Ectodermal cell (in vitro differentiated cells): ENCODE measurements at regions not wholly inside any gene's neighbourhood (a gene's known extent, or its start where the extent isn't known, plus 50 kb on each side); places are given as distances from the start of the nearest gene placed in this dataset.

Source experiments
- H3K27ac ChIP-seq: 2 replicates; pipeline ENCODE4 v1.7.0; 2013; ENCODE audit warnings: mild to moderate bottlenecking, low read depth, low read length; ENCODE audit not compliant: insufficient read depth, poor library complexity, severe bottlenecking
- H3K27me3 ChIP-seq: 2 replicates; pipeline ENCODE4 v1.7.0; 2013; ENCODE audit warnings: mild to moderate bottlenecking, low read length; ENCODE audit not compliant: insufficient read depth, control insufficient read depth, poor library complexity, severe bottlenecking
- H3K36me3 ChIP-seq: one replicate; pipeline ENCODE4 v1.7.0; 2013; ENCODE audit warnings: low read length; ENCODE audit not compliant: control insufficient read depth, insufficient read depth
- H3K4me1 ChIP-seq: one replicate; pipeline ENCODE4 v1.7.0; 2013; ENCODE audit warnings: low read length; ENCODE audit not compliant: control insufficient read depth, insufficient read depth
- H3K4me3 ChIP-seq: 2 replicates; pipeline ENCODE4 v1.7.0; 2013; ENCODE audit warnings: low read depth, low read length, control low read depth; ENCODE audit not compliant: insufficient read depth
- H3K9me3 ChIP-seq: 2 replicates; pipeline ENCODE4 v1.7.0; 2013; ENCODE audit warnings: mild to moderate bottlenecking, low read length, moderate library complexity; ENCODE audit not compliant: control insufficient read depth
- WGBS, 2 experiments: methylation state at CpG; one replicate each; pipeline ENCODE4 v1.1.7; 2013; ENCODE audit warnings: missing lambda C conversion rate in 2 of 2; 5-methylcytosine and 5-hydroxymethylcytosine counted together

DNA sequence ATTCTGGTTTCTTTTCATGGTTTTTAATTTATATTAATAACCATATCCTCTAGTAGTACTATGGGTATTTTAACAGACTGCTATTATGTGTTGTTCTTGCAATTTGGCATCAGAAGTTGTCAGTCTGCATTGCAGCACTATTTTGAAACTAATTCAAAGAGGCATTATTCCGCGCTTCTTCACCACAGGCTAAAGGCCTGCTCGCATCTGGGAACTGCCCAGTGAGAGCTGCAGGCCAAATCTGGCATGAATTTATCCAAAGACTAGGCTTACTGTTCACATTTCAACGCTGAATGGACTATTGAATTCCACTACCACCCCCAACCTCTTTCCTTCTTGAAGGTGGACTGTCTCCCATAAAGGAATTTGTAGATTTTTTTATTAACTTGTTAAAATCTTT is 310.4 kb upstream of the NR2F2 start:
- Histone ChIP-seq H3K4me1 (peaks cover 9% of the 10 kb centered on the region), H3K27me3 (no peaks in the 10 kb centered on the region), H3K9me3 (peaks cover 2% of the 10 kb centered on the region), H3K4me3 (no peak overlapping the region), H3K27ac (peak overlapping the region; percentile 16), H3K36me3 (no peaks in the 10 kb centered on the region)
- 89 to 92% methylated on average over 4 of the region's 4 CpGs for WGBS, 2 experiments

DNA sequence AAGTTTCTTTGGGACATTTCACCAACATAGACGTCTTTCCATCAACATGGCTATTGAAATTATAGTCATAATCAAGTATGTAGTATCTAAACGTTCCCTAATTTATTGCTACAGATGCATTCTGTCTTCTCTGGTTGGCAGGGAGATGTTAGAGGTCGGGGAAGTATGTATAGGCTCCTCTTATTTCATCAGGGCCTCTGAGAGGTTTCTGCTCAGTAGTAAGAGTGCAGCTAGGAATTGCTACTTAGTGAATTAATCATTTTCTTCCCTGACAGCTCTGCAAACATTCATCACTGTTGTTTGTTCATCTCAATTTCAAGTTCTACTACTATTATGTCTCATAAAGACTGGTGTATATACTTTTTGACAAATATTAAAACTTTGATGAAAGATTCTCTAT is 309.7 kb upstream of the NR2F2 start:
- peaks cover 9% of the 10 kb centered on the region for H3K4me1 ChIP-seq

DNA sequence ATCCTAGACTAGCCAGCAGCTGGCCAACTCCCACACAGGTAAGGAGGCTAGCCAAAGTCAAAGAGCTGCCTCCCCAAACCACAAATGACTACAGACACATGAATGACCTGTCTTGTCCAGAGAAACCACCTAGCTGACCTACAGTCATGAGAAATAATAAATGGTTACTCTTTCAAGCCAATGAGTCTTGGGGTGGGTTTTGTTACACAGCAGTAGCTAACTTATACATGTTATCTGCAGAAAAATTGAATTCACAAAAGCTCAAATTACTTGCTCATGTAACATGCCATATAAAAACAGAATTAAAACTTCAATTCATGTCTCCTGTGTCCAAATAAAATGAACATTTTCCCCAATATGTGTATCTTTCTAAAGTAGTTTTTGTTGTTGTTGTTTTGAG is 307.4 kb upstream of the NR2F2 start:
- Histone ChIP-seq H3K4me1 (peaks cover 9% of the 10 kb centered on the region), H3K9me3 (peaks cover 2% of the 10 kb centered on the region), H3K4me3 (no peak overlapping the region)

More for the DNA sequence above, 309.7 kb upstream of the NR2F2 start:
- H3K36me3 ChIP-seq: no peaks in the 10 kb centered on the region
- WGBS, 2 experiments: 67 to 72% methylated on average over 1 to 3 of the region's 3 CpGs
- H3K9me3 ChIP-seq: peaks cover 2% of the 10 kb centered on the region
- H3K27ac ChIP-seq: no peak overlapping the region
- no peak overlapping the region for H3K4me3 ChIP-seq
- no peaks in the 10 kb centered on the region for H3K27me3 ChIP-seq

DNA sequence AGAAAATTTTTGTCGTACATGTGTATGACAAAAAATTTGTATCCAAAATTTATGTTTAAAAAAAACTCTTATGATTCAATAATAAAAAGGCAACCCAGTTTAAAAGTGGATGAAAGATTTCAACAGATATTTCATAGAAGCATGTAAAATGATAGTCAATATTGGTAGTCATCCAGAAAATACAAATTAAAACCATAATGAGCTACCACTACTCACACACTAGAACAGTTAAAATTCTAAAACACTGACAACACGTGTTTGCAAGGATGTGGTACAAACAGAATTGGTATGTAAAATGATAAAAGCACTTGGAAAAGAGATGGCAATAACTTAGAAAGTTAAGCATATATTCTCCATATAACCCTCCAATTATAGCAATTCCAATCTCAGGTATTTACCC is 303.0 kb upstream of the NR2F2 start:
- H3K27me3 ChIP-seq: no peaks in the 10 kb centered on the region
- 80% methylated on average over 1 of the region's 2 CpGs; no CpG with 5 or more reads in 1 of the 2 experiments for WGBS, 2 experiments

More for the DNA sequence above, 307.4 kb upstream of the NR2F2 start:
- H3K27me3 ChIP-seq: no peaks in the 10 kb centered on the region
- H3K36me3 ChIP-seq: no peaks in the 10 kb centered on the region
- H3K27ac ChIP-seq: no peak overlapping the region

DNA sequence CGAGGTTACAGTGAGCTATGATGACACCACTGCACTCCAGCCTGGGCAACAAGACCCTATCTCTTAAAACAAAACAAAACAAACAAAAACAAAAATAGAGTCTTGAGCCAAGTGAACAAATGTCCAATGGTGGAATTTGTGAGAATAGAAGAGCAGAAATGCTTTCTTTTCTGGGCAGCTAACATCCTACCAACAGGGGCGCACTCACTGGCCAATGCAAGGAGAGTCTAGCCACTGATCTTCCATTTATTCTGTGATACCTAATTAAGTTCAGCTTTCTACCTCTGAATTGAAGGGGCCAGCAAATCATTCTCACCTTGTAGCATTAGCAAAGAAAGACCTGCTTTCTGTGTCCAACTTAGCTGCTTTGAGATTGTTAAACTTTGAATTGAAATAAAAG is 301.9 kb upstream of the NR2F2 start:
- Histone ChIP-seq H3K4me1 (no peaks in the 10 kb centered on the region), H3K27me3 (no peaks in the 10 kb centered on the region), H3K9me3 (no peaks in the 10 kb centered on the region), H3K36me3 (no peaks in the 10 kb centered on the region), H3K27ac (no peak overlapping the region), H3K4me3 (no peak overlapping the region)
- 94 to 97% methylated on average over 2 of the region's 2 CpGs for WGBS, 2 experiments

More for the DNA sequence above, 303.0 kb upstream of the NR2F2 start:
- Histone ChIP-seq H3K4me3 (no peak overlapping the region), H3K36me3 (no peaks in the 10 kb centered on the region), H3K9me3 (peaks cover 2% of the 10 kb centered on the region), H3K4me1 (no peaks in the 10 kb centered on the region), H3K27ac (no peak overlapping the region)

DNA sequence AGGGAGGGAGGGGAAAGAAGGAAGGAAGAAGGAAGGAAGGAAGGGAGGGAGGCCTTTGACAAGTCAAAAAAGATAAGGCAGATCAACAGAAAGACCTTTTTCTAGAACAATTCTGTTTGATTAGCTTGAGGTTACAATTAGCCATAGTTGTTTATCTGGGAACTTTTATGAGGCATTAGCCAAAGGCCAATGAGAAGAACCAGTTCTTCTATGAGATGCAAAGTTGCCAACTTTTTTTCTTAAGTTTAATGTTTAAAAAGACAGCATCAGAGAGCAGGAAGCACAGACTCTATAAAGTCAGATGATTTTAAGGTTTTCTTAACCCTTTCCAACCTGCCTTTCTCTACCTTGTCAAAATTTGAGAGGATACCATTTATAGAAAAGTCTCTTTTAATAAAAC is 301.3 kb upstream of the NR2F2 start:
- H3K4me1 ChIP-seq: no peaks in the 10 kb centered on the region
- H3K36me3 ChIP-seq: no peaks in the 10 kb centered on the region
- H3K9me3 ChIP-seq: no peaks in the 10 kb centered on the region
- H3K27me3 ChIP-seq: no peaks in the 10 kb centered on the region
- H3K4me3 ChIP-seq: no peak overlapping the region
- H3K27ac ChIP-seq: no peak overlapping the region

DNA sequence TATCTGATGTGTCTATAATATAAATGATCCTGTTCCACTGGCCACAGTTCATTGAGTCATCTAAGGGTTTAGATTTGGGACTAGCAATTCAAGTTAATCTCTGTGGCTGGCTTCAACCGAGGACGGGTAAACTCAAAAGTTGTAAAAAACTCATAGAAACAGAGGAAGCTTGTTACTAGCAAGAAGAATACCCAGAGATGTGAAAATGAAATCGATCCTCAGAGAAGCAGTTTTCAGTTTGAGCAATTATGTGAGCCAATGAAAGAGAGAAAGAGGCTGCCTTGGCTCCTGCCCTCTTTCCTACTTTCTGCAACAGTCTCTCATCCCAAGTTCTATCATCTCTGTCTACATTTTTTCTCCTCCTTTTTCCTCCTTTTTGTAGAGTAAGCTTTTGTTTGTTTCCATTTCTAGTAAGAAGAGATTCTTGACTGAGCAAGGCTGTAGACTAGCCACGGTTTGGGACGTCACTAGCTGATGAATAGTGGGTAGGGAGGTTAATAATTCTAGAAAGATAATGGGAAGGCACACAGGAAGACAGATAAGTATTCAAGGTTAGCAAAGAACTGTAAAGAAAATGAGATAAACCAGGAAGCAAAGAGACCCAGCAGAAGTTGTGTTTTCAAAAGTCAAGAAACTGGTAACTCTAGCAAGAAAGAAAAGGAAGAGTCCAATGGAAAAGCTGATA is 298.9 kb upstream of the NR2F2 start:
- WGBS, 2 experiments: 96 to 97% methylated on average over 5 of the region's 5 CpGs
- Histone ChIP-seq H3K4me3 (no peak overlapping the region), H3K9me3 (no peaks in the 10 kb centered on the region), H3K36me3 (no peaks in the 10 kb centered on the region), H3K4me1 (peaks cover 14% of the 10 kb centered on the region), H3K27ac (no peak overlapping the region), H3K27me3 (no peaks in the 10 kb centered on the region)

DNA sequence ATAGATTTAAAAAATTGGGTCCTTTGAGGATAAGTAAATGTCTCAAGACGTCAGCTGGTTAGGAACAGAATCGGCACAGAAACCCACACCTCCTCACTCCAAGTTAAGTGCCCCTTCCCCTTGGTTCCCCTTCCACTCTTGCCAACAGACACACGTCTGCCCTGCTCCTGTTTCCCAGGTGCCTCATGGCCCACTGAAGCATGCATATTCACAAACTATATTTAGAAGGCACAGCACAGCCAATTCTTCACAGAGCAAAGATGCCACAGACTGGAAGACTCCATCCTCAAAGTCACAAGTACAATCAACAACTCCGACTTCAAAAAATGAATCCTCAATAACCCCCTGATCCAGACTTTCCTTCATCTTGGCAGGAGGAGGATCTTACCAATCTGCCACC is 295.4 kb upstream of the NR2F2 start:
- no peak overlapping the region for H3K4me3 ChIP-seq
- no peaks in the 10 kb centered on the region for H3K9me3 ChIP-seq
- no peak overlapping the region for H3K27ac ChIP-seq
- H3K4me1 ChIP-seq: peaks cover 31% of the 10 kb centered on the region
- no peaks in the 10 kb centered on the region for H3K27me3 ChIP-seq
- no peaks in the 10 kb centered on the region for H3K36me3 ChIP-seq
- 91 to 92% methylated on average over 4 of the region's 4 CpGs for WGBS, 2 experiments

DNA sequence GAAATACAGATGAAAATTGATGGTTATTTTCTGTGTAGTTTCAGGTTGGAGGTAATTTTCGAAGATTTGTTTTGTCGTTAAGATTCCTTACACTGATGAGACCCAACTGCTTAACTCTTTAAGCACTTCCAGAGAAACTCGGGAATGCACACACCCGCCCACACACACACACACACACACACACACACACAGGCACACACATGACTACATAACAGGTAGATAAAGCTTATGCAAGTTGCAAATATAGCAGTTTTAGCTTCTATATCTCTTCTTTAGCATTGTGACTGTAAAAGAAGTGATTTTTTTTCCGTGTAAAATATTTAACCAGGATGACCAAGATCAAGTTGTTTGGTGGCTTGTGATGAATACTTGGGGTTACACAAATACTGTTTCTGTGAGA is 294.9 kb upstream of the NR2F2 start:
- Histone ChIP-seq H3K4me1 (peaks cover 31% of the 10 kb centered on the region), H3K9me3 (no peaks in the 10 kb centered on the region), H3K27me3 (no peaks in the 10 kb centered on the region), H3K36me3 (no peaks in the 10 kb centered on the region), H3K27ac (no peak overlapping the region), H3K4me3 (no peak overlapping the region)
- 88 to 92% methylated on average over 5 of the region's 5 CpGs for WGBS, 2 experiments

DNA sequence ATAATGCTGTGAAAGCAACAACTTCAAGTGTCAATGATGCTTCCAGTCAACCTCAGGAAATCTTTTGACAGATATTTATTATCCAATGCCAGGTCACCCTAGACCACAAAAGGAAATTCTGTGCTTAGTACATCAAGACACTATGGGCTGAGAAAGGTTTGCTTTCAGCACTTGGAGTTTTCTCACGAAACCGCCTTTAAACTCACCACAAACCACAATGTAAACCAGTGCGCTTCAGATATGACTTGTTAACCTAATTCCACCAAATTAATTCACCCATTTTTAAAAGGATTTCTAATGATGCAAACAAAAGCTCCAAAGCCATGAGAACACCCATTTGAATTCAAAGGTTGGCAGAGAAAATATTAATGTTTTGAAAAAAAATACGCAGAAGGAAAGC is 292.9 kb upstream of the NR2F2 start:
- no peaks in the 10 kb centered on the region for H3K9me3 ChIP-seq
- H3K36me3 ChIP-seq: no peaks in the 10 kb centered on the region
- no peak overlapping the region for H3K27ac ChIP-seq
- H3K4me1 ChIP-seq: peaks cover 31% of the 10 kb centered on the region
- WGBS, 2 experiments: 91 to 92% methylated on average over 3 to 4 of the region's 4 CpGs
- H3K4me3 ChIP-seq: no peak overlapping the region
- no peaks in the 10 kb centered on the region for H3K27me3 ChIP-seq

DNA sequence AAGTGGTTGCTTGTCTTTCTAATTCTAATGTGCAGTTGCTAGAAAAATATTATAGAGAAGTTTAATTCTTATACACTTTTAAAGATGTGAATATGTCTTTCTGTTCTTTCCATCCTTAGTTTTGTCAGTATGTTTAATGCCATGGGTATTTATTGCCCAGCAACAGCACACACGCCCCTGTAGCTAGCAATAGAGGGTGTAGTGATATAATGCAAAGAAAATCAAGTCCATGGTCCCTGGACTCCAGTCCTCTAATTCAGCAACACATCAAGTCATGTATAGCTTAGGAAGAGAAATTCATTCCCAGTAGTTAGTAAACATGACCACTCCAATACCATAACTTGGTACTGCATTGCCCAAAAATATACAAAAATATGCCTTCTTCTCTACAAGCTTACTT is 292.4 kb upstream of the NR2F2 start:
- Histone ChIP-seq H3K4me3 (no peak overlapping the region), H3K27me3 (no peaks in the 10 kb centered on the region), H3K9me3 (no peaks in the 10 kb centered on the region), H3K36me3 (no peaks in the 10 kb centered on the region), H3K27ac (no peak overlapping the region), H3K4me1 (peaks cover 31% of the 10 kb centered on the region)
- WGBS, 2 experiments: 86% methylated on average over 1 of the region's 1 CpG; no CpG with 5 or more reads in 1 of the 2 experiments
